HG03469 (cell line): ENCODE measurements at regions not wholly inside any gene's neighbourhood (a gene's known extent, or its start where the extent isn't known, plus 50 kb on each side); places are given as distances from the start of the nearest gene placed in this dataset.
"Not testable (repeated sequence)": the region's sequence is repeated elsewhere in the genome, so short reads cannot be mapped to it uniquely, and the experiment has no call there.

Experiments
- ATAC-seq: cut with Tn5 transposase; IDR thresholded peaks from one replicate; pipeline ENCODE4 v1.9.1; 2021; ENCODE audit warnings: mild to moderate bottlenecking, moderate library complexity, moderate number of reproducible peaks; ENCODE audit not compliant: unreplicated experiment

DNA sequence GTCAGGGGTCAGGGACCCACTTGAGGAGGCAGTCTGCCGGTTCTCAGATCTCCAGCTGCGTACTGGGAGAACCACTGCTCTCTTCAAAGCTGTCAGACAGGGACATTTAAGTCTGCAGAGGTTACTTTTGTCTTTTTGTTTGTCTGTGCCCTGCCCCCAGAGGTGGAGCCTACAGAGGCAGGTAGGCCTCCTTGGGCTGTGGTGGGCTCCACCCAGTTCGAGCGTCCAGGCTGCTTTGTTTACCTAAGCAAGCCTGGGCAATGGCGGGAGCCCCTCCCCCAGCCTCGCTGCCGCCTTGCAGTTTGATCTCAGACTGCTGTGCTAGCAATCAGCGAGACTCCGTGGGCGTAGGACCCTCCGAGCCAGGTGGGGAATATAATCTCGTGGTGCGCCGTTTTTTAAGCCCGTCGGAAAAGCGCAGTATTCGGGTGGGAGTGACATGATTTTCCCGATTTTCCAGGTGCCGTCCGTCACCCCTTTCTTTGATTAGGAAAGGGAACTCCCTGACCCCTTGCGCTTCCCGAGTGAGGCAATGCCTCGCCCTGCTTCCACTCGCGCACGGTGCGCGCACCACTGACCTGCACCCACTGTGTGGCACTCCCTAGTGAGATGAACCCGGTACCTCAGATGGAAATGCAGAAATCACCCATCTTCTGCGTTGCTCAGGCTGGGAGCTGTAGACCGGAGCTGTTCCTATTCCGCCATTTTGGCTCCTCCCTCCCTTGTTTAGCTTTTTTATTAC lies 268.6 kb upstream of the SATB1 start:
- not testable (repeated sequence) for ATAC-seq

- ATAC-seq = no peak
Measured at GRCh38 chr3:18687286-18687685, 262.1 kb upstream of the SATB1 start.

DNA sequence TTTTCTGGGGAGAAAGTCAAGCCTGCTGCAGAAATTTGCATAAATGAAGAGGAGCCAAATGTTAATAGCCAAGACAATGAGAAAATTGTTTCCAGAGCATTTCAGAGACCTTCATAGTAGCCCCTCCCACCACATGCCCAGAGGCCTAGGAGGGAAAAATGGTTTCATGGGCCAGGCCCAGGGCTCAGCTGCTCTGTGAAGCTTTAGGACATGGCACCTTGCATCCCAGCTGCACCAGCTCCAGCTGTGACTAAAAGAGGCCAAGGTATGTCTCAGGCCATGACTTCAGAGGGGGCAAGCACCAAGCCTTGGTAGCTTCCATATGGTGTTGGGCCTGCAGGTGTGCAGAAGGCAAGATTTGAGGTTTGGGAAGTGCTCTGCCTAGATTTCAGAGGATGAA lies 258.8 kb upstream of the SATB1 start:
- ATAC-seq = no peak

DNA sequence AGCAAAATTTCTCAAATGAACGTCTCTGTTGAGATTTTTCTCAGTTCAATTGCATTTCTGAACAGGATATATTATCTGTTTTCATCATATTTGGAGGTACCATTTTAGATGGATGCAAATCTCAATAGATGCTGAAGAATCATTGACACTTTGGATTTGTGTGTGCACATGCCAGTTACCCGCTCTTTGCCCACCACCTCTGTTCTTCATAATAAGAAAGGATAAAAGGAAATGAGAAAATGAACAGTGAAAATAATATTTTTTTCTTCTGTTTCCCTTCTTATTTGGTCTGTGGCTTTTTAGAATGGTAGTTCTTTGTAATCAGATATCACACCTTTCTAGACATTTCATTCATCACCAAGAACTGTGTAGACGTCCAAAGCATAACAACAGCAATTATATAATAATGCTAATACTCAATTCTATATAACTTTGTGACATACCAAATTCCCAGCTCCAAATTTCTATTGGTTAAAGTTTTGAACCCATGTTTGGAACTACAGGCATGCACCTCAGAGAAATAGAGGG lies 256.7 kb upstream of the SATB1 start:
- ATAC-seq = no peak

DNA sequence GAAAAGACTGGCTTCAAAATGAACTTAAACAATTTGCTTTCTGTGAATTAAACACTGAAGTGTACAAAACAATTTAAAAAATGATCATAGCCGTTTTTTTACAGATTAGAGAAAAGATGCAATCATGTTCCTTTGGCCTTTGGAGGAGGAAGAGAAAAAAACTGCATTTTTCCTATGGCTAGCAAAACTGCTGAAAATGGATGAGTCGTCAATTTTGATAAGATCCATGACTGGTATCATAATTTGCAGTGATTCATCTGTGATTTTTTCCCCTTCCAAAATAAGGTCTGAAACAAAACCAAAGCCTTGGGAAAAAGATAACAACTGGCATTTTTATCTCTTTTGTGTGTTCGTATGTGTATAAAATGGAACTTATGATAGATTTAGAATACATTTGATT lies 255.6 kb upstream of the SATB1 start:
- ATAC-seq = no peak

DNA sequence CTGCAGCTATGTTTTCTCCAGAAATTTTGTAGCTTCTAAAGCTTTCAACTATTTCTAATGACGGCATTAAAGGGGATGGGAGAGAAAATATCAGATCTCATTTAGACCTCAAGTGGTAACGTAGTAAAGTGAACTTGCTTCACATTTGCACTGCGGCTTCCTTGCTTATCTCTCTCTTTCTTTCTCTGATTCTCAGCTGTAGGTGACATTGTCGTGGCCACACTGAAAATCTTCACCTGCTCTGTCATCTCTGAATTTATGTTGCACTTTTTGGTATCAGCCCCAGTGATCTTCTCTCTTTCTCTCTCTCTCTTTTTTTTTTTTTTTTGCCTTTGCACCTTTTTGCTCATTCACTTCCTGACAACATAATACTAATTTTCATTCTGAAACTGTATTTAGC lies 254.1 kb upstream of the SATB1 start:
- ATAC-seq = no peak

DNA sequence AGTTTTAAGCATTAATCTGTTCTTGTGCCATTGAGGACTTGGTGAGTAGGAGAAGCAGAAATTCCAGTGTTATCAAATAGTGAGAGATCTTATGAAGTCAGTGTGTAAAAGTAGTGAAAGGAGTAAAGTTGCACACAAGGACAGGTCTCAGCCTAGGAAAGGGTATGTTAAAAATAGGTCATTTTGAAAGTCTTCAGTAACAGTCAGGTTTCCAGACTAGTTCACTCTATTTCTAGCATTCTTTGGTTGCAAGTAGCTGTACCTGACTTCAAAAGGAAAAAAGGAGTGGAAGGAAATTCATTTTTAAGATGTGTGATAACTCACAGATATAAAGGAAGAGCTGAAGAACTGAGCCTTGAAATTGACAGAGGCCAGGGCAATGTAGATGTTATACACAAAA lies 250.1 kb upstream of the SATB1 start:
- ATAC-seq = no peak

- ATAC-seq = peak; percentile 41
Measured at GRCh38 chr3:18672561-18672960, 247.4 kb upstream of the SATB1 start.

GRCh38 chr3:18670759-18671158 lies 245.6 kb upstream of the SATB1 start:
- ATAC-seq = no peak

GRCh38 chr3:18669374-18669773 lies 244.2 kb upstream of the SATB1 start:
- ATAC-seq = no peak

GRCh38 chr3:18667552-18667951 lies 242.4 kb upstream of the SATB1 start:
- no peak for ATAC-seq

- ATAC-seq = no peak
Measured at GRCh38 chr3:18666655-18667054, 241.5 kb upstream of the SATB1 start.

DNA sequence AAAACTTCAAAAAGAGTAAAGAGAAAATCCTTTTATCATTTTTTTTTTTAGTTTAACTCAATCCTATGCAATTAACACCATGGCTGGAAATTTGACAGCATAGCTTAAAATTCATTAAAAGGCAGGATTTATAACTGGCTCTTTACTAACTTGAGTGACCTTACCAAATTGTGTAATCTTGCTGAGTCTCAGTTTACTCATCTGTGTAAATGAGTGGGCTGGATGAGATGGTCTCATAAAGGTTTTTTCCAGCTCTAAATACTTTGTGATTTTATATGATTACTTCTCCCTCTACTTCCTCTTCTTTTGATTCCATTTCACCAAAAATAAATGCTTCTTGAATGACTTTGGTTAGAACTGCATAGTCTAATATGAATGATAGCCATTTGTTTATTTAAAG lies 234.9 kb upstream of the SATB1 start:
- ATAC-seq = no peak

- no peak for ATAC-seq
Measured at GRCh38 chr3:18657858-18658820, 233.0 kb upstream of the SATB1 start.

GRCh38 chr3:18656866-18657265 lies 231.7 kb upstream of the SATB1 start:
- ATAC-seq = no peak

DNA sequence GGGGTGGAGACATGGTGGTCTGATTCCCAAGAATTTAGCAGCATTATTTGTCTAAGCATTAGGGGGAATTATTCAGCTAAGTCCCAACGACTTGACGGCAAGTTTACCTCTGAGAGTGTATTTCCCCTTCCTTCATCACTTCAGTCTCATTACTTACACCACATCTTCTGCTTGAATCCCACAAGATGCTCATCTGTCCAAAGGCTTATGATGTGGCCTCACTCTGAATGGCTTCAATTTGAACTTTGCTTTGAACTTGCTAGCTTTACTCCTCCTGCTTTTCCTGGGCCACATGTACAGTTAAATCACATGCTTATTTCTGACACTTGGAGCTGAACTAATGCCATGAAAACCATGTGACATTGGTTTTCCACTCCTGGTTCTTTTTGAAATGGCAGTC lies 231.3 kb upstream of the SATB1 start:
- ATAC-seq = no peak

DNA sequence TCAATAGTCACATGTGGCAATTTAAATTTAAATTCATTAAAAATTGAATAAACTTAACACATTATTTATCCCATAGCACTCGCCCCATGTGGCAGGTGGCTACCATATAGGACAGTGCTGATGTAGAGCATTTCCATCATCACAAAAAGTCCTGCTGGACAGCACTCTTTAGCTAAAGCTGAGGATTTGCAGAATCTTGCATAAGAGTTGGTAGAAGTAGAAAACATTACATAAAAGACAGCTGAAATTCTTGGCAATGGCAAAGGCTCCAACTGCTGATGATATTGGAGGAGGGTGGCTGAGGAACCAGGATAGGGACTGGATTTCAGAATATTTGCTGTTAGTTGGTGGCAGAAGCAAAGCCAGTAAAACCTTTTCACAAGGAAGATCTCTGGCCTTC lies 230.7 kb upstream of the SATB1 start:
- ATAC-seq = no peak

- ATAC-seq = no peak
Measured at GRCh38 chr3:18652781-18653180, 227.6 kb upstream of the SATB1 start.

DNA sequence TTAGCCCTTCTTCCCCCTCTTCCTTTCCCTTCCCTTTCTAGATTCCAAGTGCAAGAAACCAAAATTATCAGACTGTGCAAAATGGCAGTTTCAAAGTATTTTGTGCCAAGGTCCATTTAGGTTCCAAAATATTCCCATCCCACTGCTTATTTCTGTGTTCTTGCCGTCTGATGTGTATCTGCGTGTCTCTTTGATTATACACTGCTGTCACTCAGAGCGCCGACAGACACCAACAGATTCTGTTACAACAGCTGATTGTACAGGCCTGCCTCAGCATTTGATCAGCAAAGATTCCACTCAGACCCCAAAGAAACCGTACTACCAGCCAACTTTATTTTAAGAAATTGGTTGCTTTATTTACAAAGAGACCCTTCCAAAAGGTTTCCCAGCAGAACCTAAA lies 225.6 kb upstream of the SATB1 start:
- ATAC-seq = no peak

GRCh38 chr3:18649666-18650363 lies 224.7 kb upstream of the SATB1 start:
- ATAC-seq = peak; percentile 91

GRCh38 chr3:18648868-18649462 lies 223.8 kb upstream of the SATB1 start:
- ATAC-seq = no peak
